ENCODE measurements at regions not wholly inside any gene's neighbourhood (a gene's known extent, or its start where the extent isn't known, plus 50 kb on each side); places are given as distances from the start of the nearest gene placed in this dataset.

GRCh38 chr2:20539776-20540586 lies 93.1 kb downstream of the RHOB start:
- TF ChIP-seq POLR2A (IDR thresholded peaks at IDR 0.05) (no peak), CTCF (IDR thresholded peaks at IDR 0.05) (no peak)

Measured in vagina (tissue), 2 donors.